CD14-positive monocyte (primary cell): ENCODE measurements at regions not wholly inside any gene's neighbourhood (a gene's known extent, or its start where the extent isn't known, plus 50 kb on each side); places are given as distances from the start of the nearest gene placed in this dataset.

Source experiments
- DNase-seq, 3 donors: peaks; one replicate each; pipeline ENCODE4 v3.0.0-alpha.2; 2011 to 2022
- H2AFZ ChIP-seq: 2 replicates; pipeline ENCODE4 v1.6.0; 2012; ENCODE audit warnings: mild to moderate bottlenecking, low read depth, low read length, inconsistent platforms; ENCODE audit not compliant: insufficient read depth, poor library complexity, severe bottlenecking
- H3K27ac ChIP-seq, 2 donors: 1 replicate in 1 of 2; 2 replicates in 1 of 2; pipeline ENCODE4 v1.5.1; 2012 to 2013; ENCODE audit warnings: low read length in 2 of 2, control low read depth in 1 of 2, inconsistent platforms in 1 of 2, low read depth in 1 of 2, mild to moderate bottlenecking in 1 of 2
- H3K27me3 ChIP-seq, 2 donors: one replicate each; pipeline versions ENCODE4 v1.6.0 to v1.6.1; 2011 to 2013; ENCODE audit warnings: low read length in 2 of 2; ENCODE audit not compliant: control insufficient read depth in 2 of 2, insufficient read depth in 2 of 2
- H3K36me3 ChIP-seq, 2 donors: replicated peaks in 1 of 2; 1 replicate in 1 of 2; 2 replicates in 1 of 2; pipeline versions ENCODE4 v1.5.1 to v1.6.1; 2012 to 2013; ENCODE audit warnings: low read length in 2 of 2, control low read depth in 1 of 2, inconsistent platforms in 1 of 2, mild to moderate bottlenecking in 1 of 2; ENCODE audit not compliant: insufficient read depth in 2 of 2, control insufficient read depth in 1 of 2
- H3K4me1 ChIP-seq, 2 donors: 1 replicate in 1 of 2; 2 replicates in 1 of 2; pipeline versions ENCODE4 v1.5.1 to v1.6.1; 2012 to 2013; ENCODE audit warnings: low read length in 2 of 2, control low read depth in 1 of 2, inconsistent platforms in 1 of 2, mild to moderate bottlenecking in 1 of 2, moderate library complexity in 1 of 2; ENCODE audit not compliant: insufficient read depth in 2 of 2, control insufficient read depth in 1 of 2
- H3K4me2 ChIP-seq: replicated peaks from 2 replicates; pipeline ENCODE3; 2012; ENCODE audit warnings: low read length, moderate library complexity, mild to moderate bottlenecking; ENCODE audit not compliant: poor library complexity, severe bottlenecking; ENCODE audit errors: extremely low read depth
- H3K4me3 ChIP-seq, 3 experiments: fragments of 200-600 bp in 1 of 3; sonication (generic) in 1 of 3; replicated peaks in 1 of 3; 1 replicate in 2 of 3; 2 replicates in 1 of 3; pipeline ENCODE4 v1.5.1; 2011 to 2013; ENCODE audit warnings: low read length in 3 of 3, mild to moderate bottlenecking in 3 of 3, control low read depth in 2 of 3, low read depth in 2 of 3, inconsistent platforms in 1 of 3, moderate library complexity in 1 of 3
- H3K79me2 ChIP-seq: 2 replicates; pipeline ENCODE4 v1.6.0; 2012; ENCODE audit warnings: mild to moderate bottlenecking, control low read depth, inconsistent platforms, low read length, moderate library complexity; ENCODE audit not compliant: insufficient read depth
- H3K9ac ChIP-seq: 2 replicates; pipeline ENCODE4 v1.6.0; 2017; ENCODE audit warnings: low read length, mild to moderate bottlenecking; ENCODE audit not compliant: insufficient read depth, poor library complexity, severe bottlenecking
- H3K9me3 ChIP-seq, 2 donors: replicated peaks in 1 of 2; 1 replicate in 1 of 2; 2 replicates in 1 of 2; pipeline versions ENCODE4 v1.5.1 to v1.6.1; 2012 to 2013; ENCODE audit warnings: low read length in 2 of 2, control low read depth in 1 of 2; ENCODE audit not compliant: control insufficient read depth in 1 of 2, insufficient read depth in 1 of 2
- H4K20me1 ChIP-seq: 2 replicates; pipeline ENCODE4 v1.6.0; 2012; ENCODE audit warnings: mild to moderate bottlenecking, low read length, control low read depth, moderate library complexity; ENCODE audit not compliant: insufficient read depth
- H3K27ac Mint-ChIP-seq, 7 donors: one replicate each; pipeline ENCODE4 v1.8.0; 2020; ENCODE audit warnings: mild to moderate bottlenecking in 7 of 7, mixed read lengths in 7 of 7, moderate library complexity in 6 of 7, inconsistent platforms in 2 of 7
- H3K27me3 Mint-ChIP-seq, 3 donors: one replicate each; pipeline ENCODE4 v1.8.0; 2021 to 2022; ENCODE audit warnings: low read depth in 3 of 3, mild to moderate bottlenecking in 3 of 3, mixed read lengths in 3 of 3, moderate library complexity in 3 of 3, inconsistent platforms in 1 of 3
- H3K36me3 Mint-ChIP-seq, 2 donors: one replicate each; pipeline ENCODE4 v1.8.0; 2020; ENCODE audit warnings: mixed read lengths in 2 of 2, inconsistent platforms in 1 of 2, mild to moderate bottlenecking in 1 of 2
- H3K4me1 Mint-ChIP-seq: one replicate; pipeline ENCODE4 v1.8.0; 2020; ENCODE audit warnings: mild to moderate bottlenecking, mixed read lengths
- H3K4me3 Mint-ChIP-seq, 2 donors: one replicate each; pipeline ENCODE4 v1.8.0; 2020; ENCODE audit warnings: mild to moderate bottlenecking in 2 of 2, mixed read lengths in 2 of 2, moderate library complexity in 1 of 2
- H3K9me3 Mint-ChIP-seq, 7 donors: one replicate each; pipeline ENCODE4 v1.8.0; 2020 to 2022; ENCODE audit warnings: mixed read lengths in 7 of 7, mild to moderate bottlenecking in 6 of 7, moderate library complexity in 6 of 7, inconsistent platforms in 2 of 7
- WGBS: methylation state at CpG from one replicate; pipeline ENCODE4 v1.1.5; 2013; ENCODE audit warnings: missing lambda C conversion rate; ENCODE audit not compliant: insufficient coverage; 5-methylcytosine and 5-hydroxymethylcytosine counted together
- intact Hi-C, 2 donors: fragments of 100-400 bp; cut with micrococcal nuclease; formaldehyde crosslinking; loops; one replicate each; pipeline versions ENCODE4 v1.15.0 to v1.15.1; 2023
- TF ChIP-seq, protein P1 (sequence below): fragments of 200-600 bp; IDR thresholded peaks from one replicate; pipeline ENCODE4 v1.8.0; 2022; ENCODE audit warnings: antibody characterized with exemption, mild to moderate bottlenecking

DNA sequence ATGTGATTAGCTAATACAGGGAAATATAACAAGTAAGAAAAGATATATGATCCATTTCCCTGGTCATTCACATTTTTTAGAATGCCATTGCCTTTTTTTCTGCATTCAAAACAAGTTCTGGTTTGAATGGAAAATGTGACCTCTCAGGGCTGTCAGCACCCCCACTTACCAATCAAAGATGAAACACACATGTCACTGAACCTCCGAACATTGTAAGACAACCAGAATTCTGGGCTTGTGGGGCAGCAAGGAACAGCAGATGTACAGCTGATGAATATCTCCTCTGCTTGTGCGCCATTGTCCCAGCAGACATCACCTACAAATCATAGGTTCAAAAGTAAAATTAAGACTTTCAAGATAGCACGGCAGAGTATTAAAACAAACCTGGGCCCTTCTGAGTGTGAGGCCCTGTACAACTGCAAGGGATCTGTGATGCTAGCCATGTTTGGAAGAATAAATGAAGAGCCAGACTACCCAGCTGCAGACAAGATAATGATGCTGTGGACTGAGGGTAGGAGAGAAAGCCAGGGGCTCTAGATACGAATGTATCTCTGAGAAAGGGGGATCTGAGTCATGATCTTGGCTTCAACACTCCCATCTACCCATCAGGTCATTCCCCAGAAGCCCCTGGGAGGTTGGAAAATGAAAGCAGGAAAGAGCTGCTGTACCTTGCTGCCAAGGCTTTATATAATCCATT, 108.7 kb upstream of the SERTAD2 start:
- no peaks in the 10 kb centered on the region for H3K27me3 Mint-ChIP-seq
- TF ChIP-seq, protein P1, sequence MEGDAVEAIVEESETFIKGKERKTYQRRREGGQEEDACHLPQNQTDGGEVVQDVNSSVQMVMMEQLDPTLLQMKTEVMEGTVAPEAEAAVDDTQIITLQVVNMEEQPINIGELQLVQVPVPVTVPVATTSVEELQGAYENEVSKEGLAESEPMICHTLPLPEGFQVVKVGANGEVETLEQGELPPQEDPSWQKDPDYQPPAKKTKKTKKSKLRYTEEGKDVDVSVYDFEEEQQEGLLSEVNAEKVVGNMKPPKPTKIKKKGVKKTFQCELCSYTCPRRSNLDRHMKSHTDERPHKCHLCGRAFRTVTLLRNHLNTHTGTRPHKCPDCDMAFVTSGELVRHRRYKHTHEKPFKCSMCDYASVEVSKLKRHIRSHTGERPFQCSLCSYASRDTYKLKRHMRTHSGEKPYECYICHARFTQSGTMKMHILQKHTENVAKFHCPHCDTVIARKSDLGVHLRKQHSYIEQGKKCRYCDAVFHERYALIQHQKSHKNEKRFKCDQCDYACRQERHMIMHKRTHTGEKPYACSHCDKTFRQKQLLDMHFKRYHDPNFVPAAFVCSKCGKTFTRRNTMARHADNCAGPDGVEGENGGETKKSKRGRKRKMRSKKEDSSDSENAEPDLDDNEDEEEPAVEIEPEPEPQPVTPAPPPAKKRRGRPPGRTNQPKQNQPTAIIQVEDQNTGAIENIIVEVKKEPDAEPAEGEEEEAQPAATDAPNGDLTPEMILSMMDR, result no peak
- intact Hi-C loops, result no loop called here

DNA sequence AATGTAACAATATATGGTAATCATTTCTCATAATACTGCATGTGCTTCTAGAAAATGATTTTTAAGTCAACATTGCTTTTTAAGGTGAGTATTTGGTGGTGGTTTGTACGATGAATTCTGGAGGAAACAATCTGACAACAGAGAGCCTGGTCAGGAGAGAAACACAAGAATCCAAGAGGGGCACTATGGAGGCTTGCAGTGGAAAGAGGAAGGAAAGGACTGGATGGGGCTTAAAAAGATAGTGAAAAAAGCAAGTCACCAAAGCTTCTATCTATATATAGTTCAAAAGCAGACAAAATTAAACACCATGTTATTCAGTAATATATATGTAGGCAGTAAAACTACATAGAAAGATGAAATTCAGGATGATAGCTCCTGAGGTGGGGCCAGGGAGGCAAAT, 109.4 kb upstream of the SERTAD2 start:
- TF ChIP-seq, protein P1, result no peak
- H3K9ac ChIP-seq, result no peak overlapping the region
- H3K4me3 Mint-ChIP-seq, result no peak overlapping the region
- no peaks in the 10 kb centered on the region for H3K36me3 Mint-ChIP-seq
- peak overlapping the region; percentile 17 for H2AFZ ChIP-seq
- WGBS, result no CpG with 5 or more reads among the region's 1 CpG
- H3K27ac Mint-ChIP-seq, result no peak overlapping the region
- H3K4me1 Mint-ChIP-seq, result peaks cover 31% of the 10 kb centered on the region
- no peaks in the 10 kb centered on the region for H3K27me3 ChIP-seq
- no peaks in the 10 kb centered on the region for H3K9me3 ChIP-seq
- no peaks in the 10 kb centered on the region for H3K27me3 Mint-ChIP-seq
- H3K4me1 ChIP-seq, result peaks cover 16 to 22% of the 10 kb centered on the region in 2 donors
- intact Hi-C loops, result no loop called here
- no peaks in the 10 kb centered on the region for H4K20me1 ChIP-seq
- DNase-seq, result no peak
- no peak overlapping the region for H3K27ac ChIP-seq
- no peak overlapping the region for H3K4me2 ChIP-seq
- no peaks in the 10 kb centered on the region for H3K36me3 ChIP-seq
- H3K9me3 Mint-ChIP-seq, result no peaks in the 10 kb centered on the region
- H3K4me3 ChIP-seq, result no peak overlapping the region
- no peaks in the 10 kb centered on the region for H3K79me2 ChIP-seq

More for the DNA sequence above, 108.7 kb upstream of the SERTAD2 start:
- no peak for DNase-seq
- Histone ChIP-seq H3K27ac (no peak overlapping the region), H4K20me1 (no peaks in the 10 kb centered on the region), H2AFZ (no peak overlapping the region), H3K36me3 (no peaks in the 10 kb centered on the region), H3K27me3 (no peaks in the 10 kb centered on the region), H3K4me2 (no peak overlapping the region), H3K79me2 (no peaks in the 10 kb centered on the region), H3K9ac (no peak overlapping the region), H3K9me3 (no peaks in the 10 kb centered on the region), H3K4me3 (no peak overlapping the region), H3K4me1 (peaks cover 16 to 22% of the 10 kb centered on the region in 2 donors)
- Mint-ChIP-seq H3K4me1 (peaks cover 30% of the 10 kb centered on the region), H3K9me3 (no peaks in the 10 kb centered on the region), H3K4me3 (no peak overlapping the region), H3K36me3 (no peaks in the 10 kb centered on the region), H3K27ac (peak overlapping the region in 1 of 7 donors; percentile 6)
- 100% methylated on average over 1 of the region's 4 CpGs for WGBS
